Erythroblast (primary cell): ENCODE measurements at regions not wholly inside any gene's neighbourhood (a gene's known extent, or its start where the extent isn't known, plus 50 kb on each side); places are given as distances from the start of the nearest gene placed in this dataset.

ENCODE experiments used
- GATA1 ChIP-seq: IDR thresholded peaks from 2 replicates; pipeline ENCODE4 v1.6.1; 2011; ENCODE audit warnings: low read depth, mild to moderate bottlenecking, control low read depth, low read length, moderate library complexity
- POLR2A ChIP-seq: IDR thresholded peaks from 2 replicates; pipeline ENCODE4 v1.6.1; 2011; ENCODE audit warnings: mild to moderate bottlenecking, low read length

GRCh38 chr16:62565706-62566105, 529.5 kb upstream of the CDH8 start:
- TF ChIP-seq POLR2A (no peak), GATA1 (no peak)
